Neural cell (in vitro differentiated cells): ENCODE measurements at regions not wholly inside any gene's neighbourhood (a gene's known extent, or its start where the extent isn't known, plus 50 kb on each side); places are given as distances from the start of the nearest gene placed in this dataset.

ENCODE experiments used
- H2AFZ ChIP-seq: fragments of 200-600, 300-800 bp; sonication (generic), shearing (Covaris generic); 2 replicates; pipeline ENCODE4 v1.6.0; 2014; ENCODE audit warnings: low read depth, mild to moderate bottlenecking, antibody characterized with exemption, low read length, moderate library complexity
- H3F3A ChIP-seq: fragments of 200-600 bp; shearing (Covaris generic); 2 replicates; pipeline ENCODE4 v1.6.1; 2016; ENCODE audit warnings: mild to moderate bottlenecking, moderate library complexity, mixed read lengths, antibody characterized with exemption, low read length; ENCODE audit not compliant: insufficient read depth, poor library complexity, severe bottlenecking
- H3K27ac ChIP-seq: fragments of 200-600, 300-800 bp; sonication (generic), shearing (Covaris generic); 2 replicates; pipeline ENCODE4 v1.5.1; 2014; ENCODE audit warnings: mild to moderate bottlenecking, low read length, moderate library complexity
- H3K27me3 ChIP-seq: fragments of 300-800, 200-600 bp; sonication (generic), shearing (Covaris generic); 2 replicates; pipeline ENCODE4 v1.6.0; 2014; ENCODE audit warnings: mild to moderate bottlenecking, low read depth, low read length, moderate library complexity; ENCODE audit not compliant: insufficient read depth
- H3K36me3 ChIP-seq: fragments of 300-800, 200-600 bp; sonication (generic), shearing (Covaris generic); 2 replicates; pipeline ENCODE4 v1.5.1; 2014; ENCODE audit warnings: mild to moderate bottlenecking, antibody characterized with exemption, low read length, moderate library complexity; ENCODE audit not compliant: insufficient read depth
- H3K4me2 ChIP-seq: fragments of 300-800, 200-600 bp; sonication (generic), shearing (Covaris generic); 2 replicates; pipeline ENCODE4 v1.6.0; 2014; ENCODE audit warnings: mild to moderate bottlenecking, low read length
- H3K4me3 ChIP-seq: fragments of 300-800, 200-600 bp; sonication (generic), shearing (Covaris generic); 2 replicates; pipeline ENCODE4 v1.5.1; 2014; ENCODE audit warnings: mild to moderate bottlenecking, low read length, moderate library complexity
- H3K79me2 ChIP-seq: fragments of 200-600 bp; shearing (Covaris generic); replicated peaks from 2 replicates; pipeline ENCODE4 v1.6.0; 2014; ENCODE audit warnings: mild to moderate bottlenecking, low read length, moderate library complexity; ENCODE audit not compliant: insufficient read depth
- H3K9ac ChIP-seq: fragments of 300-800, 200-600 bp; sonication (generic), shearing (Covaris generic); 2 replicates; pipeline ENCODE4 v1.6.1; 2016; ENCODE audit warnings: mild to moderate bottlenecking, low read length, mixed read lengths
- H3K9me2 ChIP-seq: fragments of 200-600 bp; shearing (Covaris generic); 2 replicates; pipeline ENCODE4 v1.6.1; 2016; ENCODE audit warnings: mild to moderate bottlenecking, low read length, mixed read lengths; ENCODE audit not compliant: insufficient read depth
- H3K9me3 ChIP-seq: fragments of 200-600, 300-800 bp; sonication (generic), shearing (Covaris generic); 2 replicates; pipeline ENCODE4 v1.6.1; 2016; ENCODE audit warnings: mild to moderate bottlenecking, mixed run types, low read length, moderate library complexity, mixed read lengths
- H4K20me1 ChIP-seq: fragments of 200-600 bp; shearing (Covaris generic); 2 replicates; pipeline ENCODE4 v1.6.1; 2016; ENCODE audit warnings: mild to moderate bottlenecking, mixed run types; ENCODE audit not compliant: insufficient read depth
- CTCF ChIP-seq: fragments of 450-650 bp; IDR thresholded peaks from 2 replicates; pipeline ENCODE4 v1.5.1; 2014; ENCODE audit warnings: antibody characterized with exemption, mild to moderate bottlenecking, moderate library complexity; ENCODE audit not compliant: poor library complexity, severe bottlenecking
- EP300 ChIP-seq: fragments of 450-650 bp; conservative IDR thresholded peaks from 2 replicates; pipeline ENCODE4 v1.6.1; 2014; ENCODE audit warnings: antibody characterized with exemption, mild to moderate bottlenecking, moderate library complexity; ENCODE audit not compliant: poor library complexity, severe bottlenecking
- EZH2 ChIP-seq: fragments of 200-600, 300-800 bp; shearing (Covaris generic), sonication (generic); IDR thresholded peaks from 2 replicates; pipeline ENCODE4 v1.6.1; 2014; ENCODE audit warnings: antibody characterized with exemption, low read length, borderline replicate concordance, mild to moderate bottlenecking; ENCODE audit not compliant: insufficient read depth, poor library complexity, severe bottlenecking
- MXI1 ChIP-seq: fragments of 450-650 bp; conservative IDR thresholded peaks from 2 replicates; pipeline ENCODE4 v1.6.1; 2014; ENCODE audit warnings: antibody characterized with exemption, mild to moderate bottlenecking; ENCODE audit not compliant: poor library complexity, severe bottlenecking
- POLR2AphosphoS5 ChIP-seq: IDR thresholded peaks from 2 replicates; pipeline ENCODE4 v1.6.1; 2012
- RAD21 ChIP-seq: fragments of 450-650 bp; conservative IDR thresholded peaks from 2 replicates; pipeline ENCODE4 v1.6.1; 2014; ENCODE audit warnings: antibody characterized with exemption, mild to moderate bottlenecking, moderate library complexity
- REST ChIP-seq: IDR thresholded peaks from 2 replicates; pipeline ENCODE4 v1.6.1; 2012; ENCODE audit warnings: borderline replicate concordance
- SMC3 ChIP-seq: fragments of 450-650 bp; conservative IDR thresholded peaks from 2 replicates; pipeline ENCODE4 v1.6.1; 2014; ENCODE audit warnings: antibody characterized with exemption, mild to moderate bottlenecking, moderate library complexity; ENCODE audit not compliant: poor library complexity
- TAF1 ChIP-seq: IDR thresholded peaks from 2 replicates; pipeline ENCODE4 v1.6.1; 2012; ENCODE audit warnings: low read depth

GRCh38 chr9:14488421-14489190, 174.7 kb upstream of the NFIB start:
- Histone ChIP-seq H3K79me2 (no peaks in the 10 kb centered on the region), H3K9ac (no peak overlapping the region), H2AFZ (no peak overlapping the region), H3F3A (no peaks in the 10 kb centered on the region), H3K27ac (no peak overlapping the region), H3K9me3 (no peaks in the 10 kb centered on the region), H4K20me1 (no peaks in the 10 kb centered on the region), H3K9me2 (no peaks in the 10 kb centered on the region), H3K4me3 (no peak overlapping the region), H3K4me2 (no peak overlapping the region), H3K36me3 (no peaks in the 10 kb centered on the region), H3K27me3 (no peaks in the 10 kb centered on the region)
- TF ChIP-seq RAD21, result no peak
- no peak for TF ChIP-seq POLR2AphosphoS5
- TF ChIP-seq REST, result no peak
- TF ChIP-seq MXI1, result no peak

GRCh38 chr9:14487547-14488185, 173.7 kb upstream of the NFIB start:
- H3K9ac ChIP-seq, result no peak overlapping the region
- no peaks in the 10 kb centered on the region for H4K20me1 ChIP-seq
- no peak overlapping the region for H3K4me3 ChIP-seq
- no peaks in the 10 kb centered on the region for H3K9me2 ChIP-seq
- no peaks in the 10 kb centered on the region for H3F3A ChIP-seq
- H3K27me3 ChIP-seq, result no peaks in the 10 kb centered on the region
- no peak overlapping the region for H3K27ac ChIP-seq
- no peaks in the 10 kb centered on the region for H3K9me3 ChIP-seq
- no peaks in the 10 kb centered on the region for H3K79me2 ChIP-seq
- H3K4me2 ChIP-seq, result no peak overlapping the region
- no peak overlapping the region for H2AFZ ChIP-seq
- no peaks in the 10 kb centered on the region for H3K36me3 ChIP-seq
- TF ChIP-seq CTCF, result no peak
- TF ChIP-seq EP300, result no peak
- no peak for TF ChIP-seq MXI1
- no peak for TF ChIP-seq REST
- no peak for TF ChIP-seq SMC3
- no peak for TF ChIP-seq TAF1
- TF ChIP-seq EZH2, result no peak
- no peak for TF ChIP-seq POLR2AphosphoS5
- no peak for TF ChIP-seq RAD21
